ENCODE measurements at regions not wholly inside any gene's neighbourhood (a gene's known extent, or its start where the extent isn't known, plus 50 kb on each side); places are given as distances from the start of the nearest gene placed in this dataset.

DNA sequence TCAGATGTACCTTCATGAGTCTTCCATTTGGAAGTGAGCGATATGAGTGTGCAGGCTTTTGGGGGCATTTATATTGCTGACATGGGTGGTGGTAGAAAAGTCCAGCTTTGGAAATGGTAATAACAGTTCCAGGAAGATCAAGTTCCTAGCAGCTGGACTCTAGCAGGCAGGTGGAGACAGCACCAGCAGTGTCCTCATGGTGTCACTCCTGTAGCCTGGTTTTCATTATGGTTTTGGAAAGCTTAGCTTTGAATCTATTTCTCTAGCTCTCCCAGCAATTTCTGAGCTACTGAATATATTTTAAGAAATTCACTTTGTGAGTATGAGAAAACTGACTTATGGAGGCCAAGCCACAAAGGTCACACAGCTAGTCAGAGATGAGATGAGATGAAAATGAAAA, 523.2 kb upstream of the HTR2A start:
- no peak for DNase-seq

DNA sequence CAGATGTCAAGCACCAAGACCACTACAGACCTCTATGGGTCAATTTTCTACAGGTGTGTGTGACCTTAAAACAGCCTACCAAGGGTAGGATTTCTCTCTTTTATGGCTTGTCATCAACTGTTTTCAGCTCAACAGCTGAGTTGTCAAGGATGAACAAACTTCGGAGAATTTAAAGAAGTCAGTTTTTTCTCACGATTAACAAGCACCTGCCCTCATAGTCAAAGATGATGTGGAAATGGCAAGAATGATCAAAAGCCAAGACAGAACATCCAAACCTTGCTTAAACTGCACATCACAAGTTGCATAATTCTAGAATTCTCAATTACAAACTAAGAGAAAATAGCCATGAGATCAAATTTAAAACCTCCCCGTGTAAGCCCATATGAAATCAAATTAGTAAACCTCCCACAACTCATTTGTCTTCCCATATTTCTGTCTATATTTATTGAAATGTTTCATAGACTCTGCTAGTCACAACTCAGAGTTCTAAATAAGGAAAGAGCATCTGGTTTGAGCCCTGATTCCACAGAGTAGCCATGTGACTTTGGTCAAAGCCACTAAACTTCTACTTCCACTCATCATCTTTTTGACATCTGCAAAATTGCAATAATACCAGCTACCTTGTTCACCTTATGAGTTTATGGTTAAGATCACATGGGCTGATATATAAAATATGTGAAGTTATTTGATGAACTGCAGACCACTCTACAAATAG, 521.5 kb upstream of the HTR2A start:
- no peak for DNase-seq

DNA sequence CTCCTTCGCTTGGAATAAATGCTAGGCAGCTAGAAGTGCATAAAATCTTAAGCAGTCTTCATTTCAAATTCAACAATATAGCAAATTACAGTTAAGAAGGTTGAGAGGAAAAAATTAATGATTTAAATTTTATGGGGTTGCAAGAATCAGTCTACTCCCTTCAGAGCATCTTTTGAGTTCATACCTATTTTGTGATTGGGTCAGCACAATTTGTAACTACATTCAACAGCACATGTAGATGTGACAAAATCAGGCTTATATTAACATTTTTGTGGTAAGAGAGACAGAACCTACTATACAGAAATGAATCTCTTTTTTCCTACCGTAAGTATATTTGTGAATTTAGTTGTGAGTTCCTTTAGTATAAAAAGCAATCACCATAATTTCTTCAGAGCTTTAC, 520.6 kb upstream of the HTR2A start:
- DNase-seq: no peak

DNA sequence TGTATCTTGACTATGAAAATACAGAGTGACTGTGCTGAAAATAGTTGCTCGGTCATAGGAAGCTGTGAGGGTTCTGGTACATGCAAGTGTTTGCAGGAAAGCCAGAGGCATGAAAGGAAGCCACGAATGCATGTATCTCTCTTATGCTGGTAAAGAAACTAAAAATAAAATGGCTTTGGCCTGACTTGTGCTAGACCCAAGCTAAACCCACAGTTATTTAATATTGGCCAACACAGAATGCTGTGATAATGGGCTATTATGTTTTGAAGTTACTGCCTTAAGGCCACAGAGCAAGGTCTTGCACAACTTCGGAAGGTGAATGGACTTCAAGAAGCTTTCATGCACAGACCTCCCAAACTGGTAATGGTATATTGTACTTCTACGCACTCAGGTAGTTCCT, 518.2 kb upstream of the HTR2A start:
- no peak for DNase-seq

DNA sequence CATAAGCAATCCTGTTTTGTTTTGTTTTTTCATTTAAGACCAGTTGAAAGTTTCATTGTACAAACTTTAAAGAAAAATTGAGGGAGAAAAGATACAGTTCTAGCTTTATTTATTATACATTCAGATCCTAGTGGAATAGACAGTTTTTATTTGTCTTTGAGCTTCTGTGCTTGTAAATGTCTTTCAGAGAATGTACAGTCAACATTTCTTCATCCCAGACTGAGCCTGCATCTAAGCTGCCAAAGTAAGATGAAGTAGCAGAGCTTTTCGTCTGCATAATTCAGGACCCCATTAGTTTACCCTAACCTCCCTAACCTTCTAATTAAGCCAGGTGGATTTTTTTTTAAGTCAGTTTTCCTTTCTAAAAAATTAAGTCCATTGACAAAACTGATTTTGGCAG, 516.7 kb upstream of the HTR2A start:
- no peak for DNase-seq

DNA sequence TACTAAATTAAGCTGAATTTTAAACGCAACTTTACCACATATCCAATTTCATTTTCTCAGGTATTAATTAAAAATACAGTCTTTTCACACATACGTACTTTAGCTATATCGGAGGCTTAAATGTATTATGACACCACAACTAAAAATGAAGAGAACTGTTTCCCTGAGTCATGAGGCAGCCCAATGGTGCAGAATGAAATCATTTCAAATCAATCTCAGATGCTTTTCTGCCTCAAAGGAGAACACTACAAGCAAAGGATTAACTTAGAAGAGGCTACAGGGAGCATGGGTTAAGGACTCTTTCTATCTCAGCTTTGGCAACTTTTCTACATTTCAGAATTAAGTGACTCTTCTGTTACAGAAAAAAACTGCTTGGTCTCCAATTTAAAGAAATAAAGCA, 516.3 kb upstream of the HTR2A start:
- DNase-seq: no peak

DNA sequence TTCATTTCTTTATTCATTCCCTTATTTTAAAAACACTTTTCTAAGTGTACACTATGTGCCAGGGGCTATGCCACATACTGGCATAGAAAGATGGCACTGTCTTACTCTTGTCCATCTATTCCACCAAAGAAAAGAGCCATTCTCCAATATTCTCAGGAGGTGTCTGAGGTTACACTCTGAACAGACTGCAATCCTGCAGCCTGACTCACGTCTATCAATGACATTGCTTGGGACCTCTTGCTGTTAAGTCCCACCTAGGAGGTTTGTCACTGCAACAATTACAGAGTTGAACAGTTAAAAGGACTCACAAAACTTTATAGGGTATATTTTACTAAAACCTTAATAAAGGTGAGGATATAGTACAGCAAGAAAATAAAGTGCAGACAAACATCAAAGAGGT, 512.9 kb upstream of the HTR2A start:
- DNase-seq: no peak

DNA sequence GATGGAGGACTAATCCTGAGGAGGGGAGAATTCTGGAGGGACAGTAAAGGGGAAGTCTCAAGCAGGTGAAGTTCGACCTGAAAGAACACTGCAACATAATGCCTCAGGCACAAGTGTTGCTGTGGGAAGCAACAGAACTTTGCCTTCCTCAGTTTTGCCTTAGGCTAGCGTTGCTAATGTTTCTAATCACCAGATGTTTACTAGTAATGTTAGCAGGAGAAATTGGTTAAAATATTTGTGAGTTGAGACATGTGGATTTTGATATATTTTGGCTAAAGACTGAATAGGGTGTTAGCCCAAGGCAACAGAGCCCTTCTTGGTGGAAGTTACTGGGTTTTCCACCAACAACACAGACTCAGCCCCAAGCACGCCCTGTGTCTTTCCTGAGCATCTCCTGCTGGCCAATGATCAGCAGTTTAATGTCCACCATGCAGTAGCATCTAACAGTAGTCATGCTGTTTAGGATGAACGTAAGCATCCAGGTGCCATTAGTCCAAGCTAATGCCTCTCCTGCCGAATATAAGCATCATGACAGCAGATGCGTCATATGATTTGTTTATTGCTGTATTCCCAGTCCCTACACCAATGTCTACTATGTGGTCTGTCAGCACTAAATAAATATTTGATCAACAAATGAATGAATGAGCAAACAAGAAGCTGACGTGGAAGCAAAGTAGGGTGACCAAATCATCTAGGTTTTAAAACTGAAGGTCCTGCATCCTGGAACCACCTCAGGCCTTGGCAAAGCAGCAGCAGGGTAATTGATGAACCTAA, 511.9 kb upstream of the HTR2A start:
- no peak for DNase-seq

DNA sequence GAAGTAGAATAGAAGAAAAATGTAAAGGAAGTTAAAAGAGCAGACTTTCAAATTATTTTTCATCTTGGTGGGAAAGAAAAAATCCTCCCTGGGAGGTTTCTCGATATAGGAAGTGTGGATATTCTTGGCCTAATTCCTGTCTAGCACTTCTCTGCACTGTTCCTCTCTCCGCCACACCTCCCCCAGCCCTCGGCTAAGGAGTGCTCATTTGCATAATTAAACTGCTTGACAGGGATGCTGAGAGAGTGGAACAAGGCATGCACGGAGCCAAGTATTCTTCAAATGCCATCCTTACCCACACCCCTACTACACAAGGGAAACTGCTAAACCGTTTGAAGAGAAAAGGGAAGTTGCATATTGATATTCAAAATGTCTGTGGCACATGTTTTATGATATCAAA, 511.0 kb upstream of the HTR2A start:
- DNase-seq: no peak

DNA sequence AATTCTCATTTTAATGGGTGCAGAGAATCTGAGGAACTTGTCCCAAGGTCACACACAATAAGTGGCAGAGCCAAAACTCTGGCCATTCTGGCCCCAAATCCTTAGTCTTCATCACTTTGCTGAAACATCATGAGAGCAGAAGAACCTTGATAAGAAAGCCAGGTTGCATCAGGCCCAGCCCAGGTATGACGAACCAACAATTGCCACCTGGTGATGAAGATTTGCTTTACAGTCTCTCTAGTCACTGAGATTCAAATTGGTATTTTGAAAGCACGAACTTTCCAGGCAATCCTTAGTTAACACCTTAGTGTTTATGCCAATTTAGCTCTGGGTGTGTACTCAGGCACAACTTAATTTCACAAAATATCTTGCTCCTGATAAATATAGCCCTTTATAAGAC, 502.7 kb upstream of the HTR2A start:
- DNase-seq: no peak

DNA sequence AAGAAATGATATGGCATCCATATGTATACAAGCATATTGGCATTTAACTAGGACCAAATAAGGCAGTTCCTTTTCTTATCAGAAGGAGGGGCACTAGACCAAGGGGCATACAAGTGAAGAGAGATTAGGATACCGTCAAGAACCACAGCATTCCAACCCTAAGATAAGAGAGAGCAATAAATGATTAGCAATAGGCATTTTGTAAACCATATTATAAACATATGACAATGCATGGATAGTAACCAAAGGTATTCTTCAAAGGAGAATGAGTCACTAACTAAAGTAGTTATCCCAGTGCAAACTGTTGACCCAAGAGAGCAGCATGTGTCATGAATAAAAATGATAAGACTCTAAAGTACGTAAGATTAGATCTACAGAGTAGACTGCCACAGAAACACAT, 500.9 kb upstream of the HTR2A start:
- DNase-seq: no peak

DNA sequence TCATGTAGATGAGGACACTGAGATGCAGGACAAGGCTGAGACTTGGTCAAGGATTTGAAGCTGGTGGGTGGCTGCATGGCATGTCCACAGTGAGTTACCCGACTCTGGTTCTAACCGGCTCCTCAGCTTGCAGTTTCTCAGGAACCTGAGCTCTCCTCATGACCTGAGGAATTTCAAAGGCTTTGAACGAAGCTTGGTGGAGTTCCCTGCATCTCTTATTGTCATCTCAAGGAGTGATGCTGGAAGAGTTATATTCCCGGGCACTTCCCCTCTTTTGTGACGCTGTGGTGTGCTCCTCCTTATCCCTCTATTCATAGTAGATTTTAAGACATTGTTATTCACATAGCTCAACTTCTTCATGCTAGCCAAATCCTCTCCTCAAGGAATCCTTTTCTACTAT, 500.1 kb upstream of the HTR2A start:
- no peak for DNase-seq

DNA sequence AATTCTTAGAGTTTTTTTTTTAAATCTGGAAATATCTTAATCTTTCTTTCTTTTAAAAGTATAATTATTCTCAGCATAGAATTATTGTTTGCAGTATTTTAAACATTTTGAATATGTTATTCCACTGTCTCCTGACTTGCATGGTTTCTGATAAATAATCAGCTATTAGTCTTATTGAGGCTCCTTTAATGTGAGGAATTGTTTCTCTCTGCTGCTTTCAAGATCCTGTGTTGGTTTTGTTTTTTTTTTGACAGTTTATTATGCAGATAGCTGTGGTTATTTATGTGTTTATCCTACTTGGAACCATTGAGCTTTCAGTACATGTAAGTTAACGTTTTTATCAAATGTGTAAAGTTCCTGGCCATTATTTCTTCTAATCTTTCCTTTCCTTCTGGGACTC, 477.9 kb upstream of the HTR2A start:
- no peak for DNase-seq

DNA sequence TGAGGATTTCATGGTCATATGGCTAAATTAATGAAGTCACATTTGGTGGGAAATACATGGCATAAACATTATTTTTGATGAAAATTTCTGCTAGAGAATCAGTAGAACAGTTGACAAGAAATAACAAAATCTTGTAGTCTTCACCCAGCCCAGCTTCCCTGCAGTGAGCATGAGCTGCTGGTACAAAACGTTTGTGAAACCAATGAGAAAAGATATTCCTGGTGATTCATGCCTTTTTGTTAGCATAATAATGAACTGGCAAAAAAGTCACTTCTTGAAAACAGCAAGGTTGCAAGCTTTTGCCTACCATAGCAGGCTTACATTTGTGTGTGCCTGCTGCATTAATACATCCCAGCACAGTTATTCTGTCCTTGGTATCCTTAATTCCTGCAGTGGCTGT, 475.9 kb upstream of the HTR2A start:
- no peak for DNase-seq

DNA sequence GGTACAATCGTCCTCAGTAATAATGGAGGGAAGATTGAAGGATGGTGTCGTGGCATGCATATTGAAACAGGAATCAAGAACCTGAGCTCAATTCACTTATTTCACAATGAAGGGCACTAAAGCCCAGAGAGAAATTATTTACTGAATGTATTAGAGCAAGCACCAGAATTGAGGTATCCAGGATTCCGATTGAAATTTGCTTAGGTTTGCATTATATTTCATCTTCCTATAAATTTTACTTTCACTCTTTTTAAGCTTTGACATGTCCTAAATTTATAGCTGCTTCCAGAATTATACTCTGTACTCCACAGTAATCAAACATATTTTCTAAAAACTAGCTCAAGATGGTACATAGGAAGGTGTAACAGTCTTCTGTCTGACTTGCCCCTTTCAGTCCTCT, 454.9 kb upstream of the HTR2A start:
- no peak for DNase-seq

DNA sequence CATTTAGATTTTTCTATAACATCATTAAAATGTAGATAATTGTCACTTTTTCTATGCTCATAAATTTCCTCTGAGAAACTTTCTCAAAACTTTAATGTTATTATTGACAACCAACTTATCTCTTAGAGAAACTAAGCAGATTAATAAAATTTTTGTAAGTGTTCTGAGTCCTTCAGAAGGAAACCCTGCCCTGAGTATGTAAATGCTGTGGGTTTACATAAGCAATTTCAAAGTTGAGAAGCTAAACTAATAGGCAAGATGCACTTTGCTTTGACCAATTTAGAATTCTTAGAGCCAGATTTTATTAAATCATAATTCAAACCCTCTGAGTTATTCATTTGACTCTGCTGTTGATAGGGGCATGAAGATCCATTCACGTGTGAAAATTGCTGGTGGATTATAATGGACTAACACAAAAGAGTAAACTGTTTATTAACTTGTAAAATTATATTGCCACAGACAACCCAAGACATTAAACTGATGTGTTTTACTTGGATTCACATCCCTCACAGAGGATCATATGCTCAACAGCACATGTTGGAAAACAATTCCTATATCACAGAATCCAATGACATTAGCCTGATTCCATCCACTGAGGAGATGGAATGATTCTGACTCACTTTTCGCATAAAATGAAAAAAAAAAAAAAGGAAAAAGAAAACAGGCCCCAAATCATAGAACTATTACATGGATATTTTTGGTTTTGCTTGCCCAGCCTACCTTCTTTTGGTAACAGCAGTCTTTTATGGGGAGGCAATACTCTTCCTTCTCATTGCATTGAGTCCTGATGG, 453.7 kb upstream of the HTR2A start:
- no peak for DNase-seq

DNA sequence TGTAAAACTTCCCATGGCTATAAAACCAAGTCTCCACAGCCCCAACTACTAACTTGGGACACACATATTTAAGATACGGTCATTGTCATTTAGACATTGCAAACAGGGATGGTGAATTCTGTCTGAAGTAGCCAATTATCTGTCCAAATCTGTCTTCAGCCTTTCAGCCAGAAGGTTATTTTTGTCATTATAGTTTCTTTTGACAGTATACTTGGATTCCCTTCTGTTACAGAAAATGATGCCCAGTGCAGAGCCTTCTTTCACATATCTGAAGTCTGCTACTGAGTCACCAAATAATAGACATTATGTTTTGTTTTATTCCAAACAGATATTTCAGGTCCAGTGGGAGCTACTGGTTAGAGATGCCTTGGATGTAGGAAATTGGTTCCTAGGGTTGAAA, 452.4 kb upstream of the HTR2A start:
- DNase-seq: no peak

DNA sequence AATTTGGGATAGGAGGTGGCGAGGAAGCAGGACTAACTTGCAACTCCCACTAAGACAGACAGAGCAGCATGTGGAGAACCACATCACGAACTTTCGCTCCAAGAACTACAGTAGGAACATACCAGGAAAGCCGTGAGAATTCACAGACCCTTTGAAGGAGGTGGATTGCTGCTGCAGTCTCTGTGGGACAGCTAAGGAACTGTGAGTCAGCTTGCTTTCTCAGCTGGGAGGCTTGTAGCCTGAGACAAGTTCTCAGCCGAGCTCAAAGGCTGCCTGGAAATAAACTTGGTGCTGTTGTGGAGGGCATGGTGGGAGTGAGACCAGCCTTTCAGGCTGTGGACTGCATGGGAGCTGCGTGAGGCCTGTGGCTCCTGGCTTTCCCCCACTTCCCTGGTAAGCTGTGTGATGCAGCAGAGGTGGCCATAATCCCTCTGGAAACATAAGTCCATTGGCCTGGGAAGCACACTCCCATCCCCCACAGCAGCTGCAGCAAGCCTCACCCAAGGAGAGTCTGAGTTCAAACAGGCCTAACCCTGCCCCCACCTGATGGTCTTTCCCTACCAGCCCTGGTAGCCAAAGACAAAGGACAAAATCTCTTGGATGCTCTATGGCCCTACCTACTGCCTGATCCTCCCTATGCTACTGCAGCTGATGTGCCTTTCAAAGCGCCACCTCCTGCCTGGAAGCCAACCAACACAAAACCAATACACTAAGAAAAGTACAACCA, 441.1 kb upstream of the HTR2A start:
- no peak for DNase-seq

DNA sequence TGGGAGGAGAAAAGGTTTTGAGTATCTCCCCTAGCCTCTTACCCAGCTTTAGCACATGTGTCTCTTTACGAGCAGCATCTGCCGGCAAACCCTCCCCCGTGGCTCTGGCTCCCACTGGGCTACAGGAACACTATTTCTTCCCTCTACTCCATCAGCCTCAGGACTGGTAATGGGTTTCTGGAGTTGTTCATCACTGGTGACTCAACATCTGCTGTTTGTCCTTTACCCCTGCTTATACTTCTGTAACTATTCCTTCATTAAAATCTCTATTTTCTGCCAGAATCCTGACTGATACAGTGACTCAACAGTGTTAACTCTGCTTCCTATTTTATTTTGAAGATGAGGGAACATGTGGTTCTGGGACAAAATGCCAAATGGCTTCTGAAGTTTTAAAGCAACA, 437.3 kb upstream of the HTR2A start:
- DNase-seq: no peak

DNA sequence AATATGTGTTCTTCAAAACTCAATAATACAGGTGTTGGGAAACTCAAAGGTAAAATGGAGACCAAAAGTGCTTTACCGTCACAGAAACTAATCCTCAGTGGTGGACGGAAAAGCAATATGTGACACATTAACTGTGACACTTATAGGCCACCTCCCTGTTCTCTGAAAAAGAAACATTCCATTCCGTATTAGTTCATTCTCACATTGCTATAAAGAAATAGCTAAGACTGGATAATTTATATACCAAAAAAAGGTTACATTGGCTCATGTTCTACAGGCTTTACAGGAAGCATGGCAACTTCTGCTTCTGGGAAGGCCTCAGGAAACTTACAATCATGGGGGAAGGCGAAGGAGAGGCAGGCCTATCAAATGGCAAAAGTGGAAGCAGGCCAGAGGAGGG, 435.3 kb upstream of the HTR2A start:
- no peak for DNase-seq

DNA sequence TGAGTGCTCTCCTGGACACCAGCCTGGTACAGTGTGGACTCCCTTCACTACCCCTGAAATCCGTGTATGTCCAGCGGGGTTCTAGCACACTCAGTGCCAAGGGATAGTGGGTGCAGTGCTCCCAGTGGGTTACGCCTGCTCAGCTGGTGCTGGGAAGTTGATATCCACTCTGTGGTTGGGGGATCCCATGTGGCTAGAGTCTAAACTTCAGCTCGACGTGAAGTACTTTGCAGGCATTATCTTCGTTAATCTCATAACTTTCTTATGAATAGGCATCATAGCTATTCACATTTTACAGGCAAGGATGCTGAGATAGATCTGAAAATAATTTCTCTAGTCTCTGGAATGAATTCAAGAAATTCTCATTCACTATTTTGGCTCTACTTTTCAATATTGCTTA, 433.2 kb upstream of the HTR2A start:
- DNase-seq: no peak

DNA sequence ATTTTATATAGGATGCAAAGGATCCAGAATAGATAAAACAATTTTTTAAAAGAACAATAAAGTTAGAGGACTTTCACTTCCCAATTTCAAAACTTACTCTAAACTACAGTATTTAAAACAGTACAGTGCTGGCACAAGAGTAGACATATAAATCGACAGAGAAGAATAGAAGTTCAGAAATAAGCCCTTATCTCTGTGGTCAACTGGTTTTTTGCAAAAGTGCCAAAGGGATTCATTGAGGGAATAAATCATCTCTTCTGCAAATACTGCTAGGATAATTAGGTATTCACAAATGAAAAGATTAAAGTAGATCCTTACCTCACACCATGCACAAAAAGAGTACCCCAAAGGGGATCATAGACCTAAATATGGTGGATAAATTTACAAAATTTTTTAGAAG, 431.0 kb upstream of the HTR2A start:
- no peak for DNase-seq

DNA sequence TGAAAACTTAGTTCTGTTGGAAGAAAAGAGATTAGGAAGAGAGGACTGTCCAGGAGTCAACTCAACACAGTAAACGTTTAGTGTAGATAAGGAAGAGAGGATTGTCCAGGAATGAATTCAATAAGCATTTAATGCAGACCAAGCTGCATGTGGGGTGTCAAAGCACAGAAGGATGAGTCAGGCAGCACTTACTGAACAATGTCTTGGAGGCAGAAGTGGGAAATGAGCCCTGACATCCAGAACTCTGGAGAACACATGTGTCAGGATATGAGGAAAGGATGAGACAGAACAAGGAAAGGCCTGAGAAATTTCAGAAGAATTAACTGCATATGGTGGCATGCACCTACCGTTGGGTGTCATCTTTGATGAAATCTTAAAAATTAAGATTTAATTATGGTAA, 429.2 kb upstream of the HTR2A start:
- no peak for DNase-seq
